Body of pancreas (tissue), 4 donors: ENCODE measurements at regions not wholly inside any gene's neighbourhood (a gene's known extent, or its start where the extent isn't known, plus 50 kb on each side); places are given as distances from the start of the nearest gene placed in this dataset.

ENCODE experiments used
- ATAC-seq: fragments of 150-250 bp; one replicate; pipeline ENCODE4 v1.9.1; 2016
- DNase-seq, 4 donors: peaks; one replicate each; pipeline ENCODE4 v3.0.0-alpha.2; 2019
- H3K27ac ChIP-seq, 4 donors: fragments of 200-600 bp; sonication (generic); 1 replicate in 3 of 4; 2 replicates in 1 of 4; pipeline versions ENCODE4 v1.5.1 to v1.6.1; 2016 to 2019; ENCODE audit warnings: mild to moderate bottlenecking in 1 of 4, mixed read lengths in 1 of 4, moderate library complexity in 1 of 4
- H3K27me3 ChIP-seq, 2 donors: fragments of 200-600 bp; sonication (generic); one replicate each; pipeline ENCODE4 v1.6.0; 2016; ENCODE audit warnings: mild to moderate bottlenecking in 1 of 2
- H3K36me3 ChIP-seq, 2 donors: fragments of 200-600 bp; sonication (generic); replicated peaks in 1 of 2; 2 replicates each; pipeline ENCODE4 v1.5.1; 2016; ENCODE audit warnings: low read depth in 2 of 2; ENCODE audit not compliant: insufficient read depth in 1 of 2
- H3K4me1 ChIP-seq: fragments of 200-600 bp; sonication (generic); one replicate; pipeline ENCODE4 v1.6.0; 2016
- H3K4me3 ChIP-seq, 2 donors: fragments of 200-600 bp; sonication (generic); 1 replicate in 1 of 2; 2 replicates in 1 of 2; pipeline ENCODE4 v1.5.1; 2016 to 2019
- H3K9me3 ChIP-seq, 3 donors: fragments of 200-600 bp; sonication (generic); 1 replicate in 2 of 3; 2 replicates in 1 of 3; pipeline ENCODE4 v1.5.1; 2016
- POLR2A ChIP-seq, 3 donors: fragments of 450-650 bp; IDR thresholded peaks; one replicate each; pipeline ENCODE4 v1.6.1; 2016; ENCODE audit warnings: antibody characterized with exemption in 3 of 3, mild to moderate bottlenecking in 2 of 3
- WGBS, 2 donors: methylation state at CpG; one replicate each; pipeline ENCODE4 v1.1.5; 2017; 5-methylcytosine and 5-hydroxymethylcytosine counted together
- intact Hi-C: fragments of 100-400 bp; cut with DNase I; formaldehyde crosslinking; loops from one replicate; pipeline ENCODE4 v1.15.1; 2023
- TF ChIP-seq, protein P1 (sequence below), 7 experiments: fragments of 450-650 bp in 4 of 7; fragments of 200-600 bp in 3 of 7; sonication (generic) in 3 of 7; IDR thresholded peaks; one replicate each; pipeline ENCODE4 v1.5.1; 2016 to 2019; ENCODE audit warnings: antibody characterized with exemption in 7 of 7

DNA sequence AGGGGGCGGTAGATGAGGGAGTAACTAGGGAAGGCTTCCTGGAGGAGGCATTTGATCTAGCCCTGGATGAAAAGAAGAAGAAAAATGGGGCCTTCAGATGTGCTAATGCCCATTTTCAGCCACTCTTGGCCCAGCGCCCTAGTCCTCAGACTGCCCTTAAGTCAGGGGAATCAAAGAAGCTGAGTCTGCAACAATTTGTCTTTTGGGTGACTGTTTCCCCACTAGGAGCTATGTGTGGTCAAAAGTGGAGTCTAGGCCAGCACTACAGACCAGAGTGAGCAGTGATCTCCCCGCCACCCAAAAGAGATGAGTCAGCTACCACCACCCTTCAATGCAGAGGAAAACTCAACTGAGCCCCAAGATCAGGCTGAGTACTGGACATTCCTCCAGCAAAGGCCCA is 542.1 kb downstream of the BNC2 start:
- ATAC-seq (no peak), DNase-seq (no peak)
- Histone ChIP-seq H3K27ac (no peak overlapping the region), H3K4me3 (no peak overlapping the region), H3K36me3 (no peaks in the 10 kb centered on the region), H3K4me1 (no peaks in the 10 kb centered on the region), H3K27me3 (no peaks in the 10 kb centered on the region), H3K9me3 (no peaks in the 10 kb centered on the region)
- WGBS, 2 donors, result 75 to 80% methylated on average over 3 of the region's 3 CpGs
- TF ChIP-seq, protein P1, sequence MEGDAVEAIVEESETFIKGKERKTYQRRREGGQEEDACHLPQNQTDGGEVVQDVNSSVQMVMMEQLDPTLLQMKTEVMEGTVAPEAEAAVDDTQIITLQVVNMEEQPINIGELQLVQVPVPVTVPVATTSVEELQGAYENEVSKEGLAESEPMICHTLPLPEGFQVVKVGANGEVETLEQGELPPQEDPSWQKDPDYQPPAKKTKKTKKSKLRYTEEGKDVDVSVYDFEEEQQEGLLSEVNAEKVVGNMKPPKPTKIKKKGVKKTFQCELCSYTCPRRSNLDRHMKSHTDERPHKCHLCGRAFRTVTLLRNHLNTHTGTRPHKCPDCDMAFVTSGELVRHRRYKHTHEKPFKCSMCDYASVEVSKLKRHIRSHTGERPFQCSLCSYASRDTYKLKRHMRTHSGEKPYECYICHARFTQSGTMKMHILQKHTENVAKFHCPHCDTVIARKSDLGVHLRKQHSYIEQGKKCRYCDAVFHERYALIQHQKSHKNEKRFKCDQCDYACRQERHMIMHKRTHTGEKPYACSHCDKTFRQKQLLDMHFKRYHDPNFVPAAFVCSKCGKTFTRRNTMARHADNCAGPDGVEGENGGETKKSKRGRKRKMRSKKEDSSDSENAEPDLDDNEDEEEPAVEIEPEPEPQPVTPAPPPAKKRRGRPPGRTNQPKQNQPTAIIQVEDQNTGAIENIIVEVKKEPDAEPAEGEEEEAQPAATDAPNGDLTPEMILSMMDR (IDR thresholded peaks at IDR 0.05), result no peak
- TF ChIP-seq POLR2A (IDR thresholded peaks at IDR 0.05), result no peak
- intact Hi-C loops, result no loop called here

GRCh38 chr9:16329671-16330113 is 540.8 kb downstream of the BNC2 start:
- WGBS, 2 donors, result 54 to 59% methylated on average over 7 to 9 of the region's 9 CpGs
- DNase-seq, result peak in 2 of 4 donors; percentile 11 to 25
- Histone ChIP-seq H3K27ac (no peak overlapping the region), H3K36me3 (no peaks in the 10 kb centered on the region), H3K27me3 (no peaks in the 10 kb centered on the region), H3K4me3 (no peak overlapping the region), H3K9me3 (no peaks in the 10 kb centered on the region), H3K4me1 (no peaks in the 10 kb centered on the region)
- TF ChIP-seq POLR2A (IDR thresholded peaks at IDR 0.05), result no peak
- TF ChIP-seq, protein P1 (IDR thresholded peaks at IDR 0.05), result no peak
- no peak for ATAC-seq
- intact Hi-C loops, result no loop called here

- H3K36me3 ChIP-seq, result no peaks in the 10 kb centered on the region
- intact Hi-C loops, result no loop called here
- DNase-seq (no peak), ATAC-seq (no peak)
- no peak overlapping the region for H3K4me3 ChIP-seq
- 31 to 88% methylated on average over 2 of the region's 2 CpGs for WGBS, 2 donors
- H3K27me3 ChIP-seq, result no peaks in the 10 kb centered on the region
- TF ChIP-seq POLR2A (IDR thresholded peaks at IDR 0.05), result no peak
- TF ChIP-seq, protein P1 (IDR thresholded peaks at IDR 0.05), result no peak
- H3K27ac ChIP-seq, result no peak overlapping the region
- H3K9me3 ChIP-seq, result no peaks in the 10 kb centered on the region
- no peaks in the 10 kb centered on the region for H3K4me1 ChIP-seq
These were observed 539.4 kb downstream of the BNC2 start for GRCh38 chr9:16331031-16331430.

GRCh38 chr9:16331527-16331926 is 538.9 kb downstream of the BNC2 start:
- Histone ChIP-seq H3K4me3 (no peak overlapping the region), H3K27ac (no peak overlapping the region), H3K27me3 (no peaks in the 10 kb centered on the region), H3K4me1 (no peaks in the 10 kb centered on the region), H3K36me3 (no peaks in the 10 kb centered on the region), H3K9me3 (no peaks in the 10 kb centered on the region)
- intact Hi-C loops, result no loop called here
- WGBS, 2 donors, result 69 to 71% methylated on average over 5 of the region's 5 CpGs
- no peak for ATAC-seq
- DNase-seq, result no peak
- TF ChIP-seq, protein P1 (IDR thresholded peaks at IDR 0.05), result no peak
- TF ChIP-seq POLR2A (IDR thresholded peaks at IDR 0.05), result no peak

- H3K4me1 ChIP-seq, result no peaks in the 10 kb centered on the region
- no peak for ATAC-seq
- TF ChIP-seq, protein P1 (IDR thresholded peaks at IDR 0.05), result no peak
- TF ChIP-seq POLR2A (IDR thresholded peaks at IDR 0.05), result no peak
- H3K27ac ChIP-seq, result no peak overlapping the region
- intact Hi-C loops, result no loop called here
- no peaks in the 10 kb centered on the region for H3K9me3 ChIP-seq
- 66 to 67% methylated on average over 5 to 7 of the region's 7 CpGs for WGBS, 2 donors
- no peak overlapping the region for H3K4me3 ChIP-seq
- no peaks in the 10 kb centered on the region for H3K36me3 ChIP-seq
- no peaks in the 10 kb centered on the region for H3K27me3 ChIP-seq
- no peak for DNase-seq
These were observed 536.8 kb downstream of the BNC2 start for GRCh38 chr9:16333691-16334090.
